GM12892 (cell line): ENCODE measurements at regions not wholly inside any gene's neighbourhood (a gene's known extent, or its start where the extent isn't known, plus 50 kb on each side); places are given as distances from the start of the nearest gene placed in this dataset.

Source experiments
- DNase-seq: peaks from one replicate; pipeline ENCODE4 v3.0.0; 2011; ENCODE audit not compliant: insufficient read length
- FAIRE-seq: peaks from 2 replicates; lab custom pipeline; 2011; peaks lifted over from hg19 to GRCh38; lab: Jason Lieb, UNC
- POLR2A ChIP-seq: IDR thresholded peaks from 2 replicates; pipeline ENCODE4 v1.6.1; 2011; ENCODE audit warnings: low read depth, low read length, control low read depth
- POLR2AphosphoS5 ChIP-seq: IDR thresholded peaks from 2 replicates; pipeline ENCODE4 v1.6.1; 2011; ENCODE audit warnings: low read depth, low read length, control low read depth
- TAF1 ChIP-seq: IDR thresholded peaks from 2 replicates; pipeline ENCODE4 v1.6.1; 2011; ENCODE audit warnings: low read depth, mild to moderate bottlenecking, control low read depth, low read length, borderline replicate concordance

- TF ChIP-seq POLR2A (no peak), TAF1 (no peak), POLR2AphosphoS5 (no peak)
- no peak for DNase-seq
- FAIRE-seq, result no peak
Observed at GRCh38 chrX:95626748-95627147, 1057.9 kb upstream of the DIAPH2 start.

- FAIRE-seq (no peak), DNase-seq (no peak)
- TF ChIP-seq TAF1 (no peak), POLR2AphosphoS5 (no peak), POLR2A (no peak)
Observed at GRCh38 chrX:95628796-95629195, 1055.8 kb upstream of the DIAPH2 start.

- FAIRE-seq (no peak), DNase-seq (no peak)
- TF ChIP-seq TAF1 (no peak), POLR2AphosphoS5 (no peak), POLR2A (no peak)
Observed at GRCh38 chrX:95629737-95630136, 1054.9 kb upstream of the DIAPH2 start.

- TF ChIP-seq TAF1 (no peak), POLR2A (no peak), POLR2AphosphoS5 (no peak)
- DNase-seq, result no peak
- FAIRE-seq, result no peak
Observed at GRCh38 chrX:95640226-95640625, 1044.4 kb upstream of the DIAPH2 start.

- DNase-seq, result no peak
- FAIRE-seq, result no peak
- TF ChIP-seq POLR2A (no peak), POLR2AphosphoS5 (no peak), TAF1 (no peak)
Observed at GRCh38 chrX:95645738-95646137, 1038.9 kb upstream of the DIAPH2 start.

GRCh38 chrX:95662200-95662599 lies 1022.4 kb upstream of the DIAPH2 start:
- no peak for TF ChIP-seq POLR2AphosphoS5
- TF ChIP-seq POLR2A, result no peak
- TF ChIP-seq TAF1, result no peak
- FAIRE-seq (no peak), DNase-seq (no peak)

- TF ChIP-seq POLR2AphosphoS5 (no peak), POLR2A (no peak), TAF1 (no peak)
- DNase-seq, result no peak
- no peak for FAIRE-seq
Observed at GRCh38 chrX:95666056-95666455, 1018.6 kb upstream of the DIAPH2 start.

- DNase-seq, result no peak
- FAIRE-seq, result no peak
- TF ChIP-seq TAF1, result no peak
- TF ChIP-seq POLR2AphosphoS5, result no peak
Observed at GRCh38 chrX:95675011-95675410, 1009.6 kb upstream of the DIAPH2 start.

- no peak for DNase-seq
- no peak for TF ChIP-seq POLR2AphosphoS5
- TF ChIP-seq TAF1, result no peak
- TF ChIP-seq POLR2A, result no peak
- FAIRE-seq, result no peak
Observed at GRCh38 chrX:95675794-95676193, 1008.8 kb upstream of the DIAPH2 start.

GRCh38 chrX:95678679-95679078 lies 1006.0 kb upstream of the DIAPH2 start:
- FAIRE-seq (no peak), DNase-seq (no peak)
- TF ChIP-seq TAF1 (no peak), POLR2A (no peak), POLR2AphosphoS5 (no peak)

- no peak for FAIRE-seq
- no peak for DNase-seq
- no peak for TF ChIP-seq TAF1
- no peak for TF ChIP-seq POLR2A
- no peak for TF ChIP-seq POLR2AphosphoS5
Observed at GRCh38 chrX:95693365-95693764, 991.3 kb upstream of the DIAPH2 start.

GRCh38 chrX:95703696-95704095 lies 980.9 kb upstream of the DIAPH2 start:
- no peak for FAIRE-seq
- DNase-seq, result no peak
- no peak for TF ChIP-seq TAF1
- TF ChIP-seq POLR2A, result no peak
- no peak for TF ChIP-seq POLR2AphosphoS5

- DNase-seq (no peak), FAIRE-seq (no peak)
- TF ChIP-seq POLR2A, result no peak
- no peak for TF ChIP-seq POLR2AphosphoS5
- TF ChIP-seq TAF1, result no peak
Observed at GRCh38 chrX:95716841-95717240, 967.8 kb upstream of the DIAPH2 start.
